T47D (cell line): ENCODE measurements at regions not wholly inside any gene's neighbourhood (a gene's known extent, or its start where the extent isn't known, plus 50 kb on each side); places are given as distances from the start of the nearest gene placed in this dataset.
A peak's percentile ranks its signal among the peaks of the same experiment; 100 is the strongest.
"Not testable (repeated sequence)": the region's sequence is repeated elsewhere in the genome, so short reads cannot be mapped to it uniquely, and the experiment has no call there.

Experiments used
- DNase-seq, 2 experiments: peaks; one replicate each; pipeline versions ENCODE4 v3.0.0 to v3.0.0-alpha.2; 2011 to 2012; ENCODE audit warnings: low read depth in 1 of 2, low spot score in 1 of 2
- JUND ChIP-seq: IDR thresholded peaks from 2 replicates; pipeline ENCODE4 v1.6.1; 2012; ENCODE audit warnings: low read depth
- in situ Hi-C: cut with HindIII; loops from 2 replicates; pipeline ENCODE4 v1.10.0; 2016; ENCODE audit warnings: low sequenced_read_pairs, low pct_unique_long_range_greater_than_20kb

GRCh38 chr5:152694231-152694630 lies 289.2 kb upstream of the NMUR2 start:
- no peak for DNase-seq
- TF ChIP-seq JUND: no peak
- in situ Hi-C loops: no loop called here

DNA sequence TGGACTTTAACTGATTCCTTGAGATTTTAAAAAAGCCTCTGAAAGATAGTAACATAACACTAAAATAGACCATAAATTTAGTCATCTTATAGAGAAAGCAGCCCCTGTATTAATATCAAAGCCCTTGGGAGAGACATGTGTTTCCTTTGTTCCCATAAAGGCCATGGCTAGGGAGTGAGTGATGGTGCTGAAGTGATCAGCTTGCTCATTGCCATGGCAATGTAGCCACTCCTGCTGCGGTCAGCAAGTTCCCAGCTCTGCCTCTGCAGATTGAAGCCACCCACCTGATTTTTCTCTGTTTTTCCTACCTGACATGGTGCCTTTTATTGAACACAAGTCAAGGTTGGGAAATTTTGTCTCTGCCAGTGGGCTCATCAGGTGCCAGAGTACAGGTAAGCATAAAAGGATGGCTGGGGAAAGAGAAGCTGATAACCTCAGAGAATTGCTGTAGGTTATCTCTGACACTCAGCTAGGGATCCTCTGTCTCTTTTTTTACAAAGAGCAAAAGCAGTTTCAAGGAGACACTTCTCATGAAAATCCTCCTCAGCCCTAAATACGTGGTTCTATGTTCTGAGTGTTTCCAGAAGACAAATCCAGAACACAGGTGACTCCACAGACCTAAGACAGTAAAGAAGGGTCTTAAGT lies 296.3 kb upstream of the NMUR2 start:
- TF ChIP-seq JUND: no peak
- in situ Hi-C loops: no loop called here
- no peak for DNase-seq

- DNase-seq: no peak
- in situ Hi-C loops: no loop called here
Observed at GRCh38 chr5:152704286-152704685, 299.2 kb upstream of the NMUR2 start.

GRCh38 chr5:152711801-152712388 lies 306.8 kb upstream of the NMUR2 start:
- no peak for TF ChIP-seq JUND
- in situ Hi-C loops: no loop called here
- DNase-seq: no peak

More at GRCh38 chr5:152704286-152704685, 299.2 kb upstream of the NMUR2 start:
- no peak for TF ChIP-seq JUND

GRCh38 chr5:152717393-152717792 lies 312.3 kb upstream of the NMUR2 start:
- in situ Hi-C loops: no loop called here
- TF ChIP-seq JUND: no peak
- no peak for DNase-seq

DNA sequence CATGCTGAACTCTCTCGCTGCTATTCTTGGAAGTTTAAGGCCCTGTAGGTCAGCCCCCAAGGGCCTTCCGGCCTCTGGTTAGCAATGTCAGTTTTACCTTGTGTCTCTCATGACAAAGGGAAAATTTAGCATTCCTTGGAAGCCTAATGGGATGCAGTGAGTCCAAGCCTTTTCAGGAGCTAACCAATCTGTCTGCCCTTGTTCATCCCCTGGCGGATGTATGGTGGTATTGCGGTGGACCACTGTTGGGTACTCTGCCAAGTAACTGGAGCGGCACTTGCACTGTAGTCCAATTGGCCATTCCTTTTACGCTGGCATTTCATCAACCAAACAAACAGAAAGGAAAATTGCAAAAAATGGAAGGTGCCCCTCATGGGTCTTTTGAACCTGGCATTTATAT lies 318.4 kb upstream of the NMUR2 start:
- DNase-seq: no peak
- in situ Hi-C loops: no loop called here
- TF ChIP-seq JUND: no peak

DNA sequence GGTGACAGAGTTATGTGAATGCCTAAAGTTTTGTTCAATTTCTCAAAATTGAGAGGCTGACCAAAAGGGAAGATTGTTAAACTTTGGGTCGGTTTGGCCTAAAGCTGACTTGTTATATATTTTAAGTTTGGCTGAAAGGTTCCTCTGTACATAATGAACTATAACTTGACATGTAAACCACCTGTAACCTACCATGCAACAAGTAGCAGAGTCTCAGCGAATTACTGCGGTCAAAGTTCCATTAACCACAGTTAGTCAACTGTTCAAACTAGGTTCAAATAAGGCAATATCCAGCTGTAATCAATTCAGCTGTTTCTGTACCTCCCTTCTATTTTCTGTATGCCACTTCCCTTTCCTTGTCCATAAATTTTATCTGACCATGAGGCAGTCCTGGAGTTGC lies 325.1 kb upstream of the NMUR2 start:
- no peak for DNase-seq
- TF ChIP-seq JUND: no peak
- in situ Hi-C loops: no loop called here

- in situ Hi-C loops: no loop called here
- no peak for DNase-seq
- TF ChIP-seq JUND: no peak
Observed at GRCh38 chr5:152736906-152737305, 331.8 kb upstream of the NMUR2 start.

GRCh38 chr5:152739916-152740315 lies 334.8 kb upstream of the NMUR2 start:
- in situ Hi-C loops: no loop called here
- TF ChIP-seq JUND: no peak
- DNase-seq: no peak

DNA sequence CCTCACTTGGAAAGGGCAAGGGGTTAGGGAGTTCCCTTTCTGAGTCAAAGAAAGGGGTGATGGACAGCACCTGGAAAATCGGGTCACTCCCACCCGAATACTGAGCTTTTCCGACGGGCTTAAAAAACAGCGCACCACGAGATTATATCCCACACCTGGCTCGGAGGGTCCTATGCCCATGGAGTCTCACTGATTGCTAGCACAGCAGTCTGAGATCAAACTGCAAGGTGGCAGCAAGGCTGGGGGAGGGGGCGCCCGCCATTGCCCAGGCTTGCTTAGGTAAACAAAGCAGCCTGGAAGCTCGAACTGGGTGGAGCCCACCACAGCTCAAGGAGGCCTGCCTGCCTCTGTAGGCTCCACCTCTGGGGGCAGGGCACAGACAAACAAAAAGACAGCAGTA lies 336.0 kb upstream of the NMUR2 start:
- in situ Hi-C loops: not testable (repeated sequence)

DNA sequence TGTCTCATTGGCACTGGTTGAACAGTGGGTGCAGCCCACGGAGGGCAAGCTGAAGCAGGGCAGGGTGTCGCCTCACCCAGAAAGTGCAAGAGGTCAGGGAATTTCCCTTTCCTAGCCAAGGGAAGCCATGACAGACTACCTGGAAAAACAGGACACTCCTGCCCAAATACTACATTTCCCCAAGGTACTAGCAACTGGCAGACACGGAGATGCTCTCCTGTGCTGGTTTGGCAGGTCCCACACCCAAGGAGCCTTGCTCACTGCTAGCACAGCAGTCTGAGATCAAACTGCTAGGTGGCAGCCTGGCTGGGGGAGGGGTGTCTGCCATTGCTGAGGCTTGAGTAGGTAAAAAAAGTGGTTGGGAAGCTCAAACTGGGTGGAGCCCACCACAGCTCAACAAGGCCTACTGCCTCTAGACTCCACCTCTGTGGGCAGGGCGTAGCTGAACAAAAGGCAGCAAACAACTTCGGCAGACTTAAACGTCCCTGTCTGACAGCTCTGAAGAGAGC lies 382.7 kb upstream of the NMUR2 start:
- in situ Hi-C loops, DNase-seq: not testable (repeated sequence)

More for the DNA sequence above, 336.0 kb upstream of the NMUR2 start:
- not testable (repeated sequence) for DNase-seq

DNA sequence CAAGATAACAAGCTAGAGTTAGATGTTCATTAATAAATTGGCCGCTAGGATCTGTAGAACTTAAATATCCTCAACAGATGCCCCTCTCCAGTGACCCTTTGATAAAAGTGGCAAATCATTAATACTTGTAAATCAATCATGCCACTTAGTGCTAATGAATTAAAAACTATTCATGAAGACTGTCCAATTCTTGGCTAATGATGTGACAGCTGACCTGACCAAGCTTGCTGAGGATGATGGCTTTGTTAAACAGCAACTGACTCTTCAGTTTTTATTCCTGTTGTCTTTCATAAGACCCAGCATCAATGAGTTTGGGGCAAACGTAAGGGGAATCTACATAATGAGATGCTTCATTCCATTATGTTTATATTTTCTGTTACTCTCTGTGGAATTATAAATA lies 396.8 kb upstream of the NMUR2 start:
- no peak for DNase-seq
- TF ChIP-seq JUND: no peak
- in situ Hi-C loops: no loop called here

DNA sequence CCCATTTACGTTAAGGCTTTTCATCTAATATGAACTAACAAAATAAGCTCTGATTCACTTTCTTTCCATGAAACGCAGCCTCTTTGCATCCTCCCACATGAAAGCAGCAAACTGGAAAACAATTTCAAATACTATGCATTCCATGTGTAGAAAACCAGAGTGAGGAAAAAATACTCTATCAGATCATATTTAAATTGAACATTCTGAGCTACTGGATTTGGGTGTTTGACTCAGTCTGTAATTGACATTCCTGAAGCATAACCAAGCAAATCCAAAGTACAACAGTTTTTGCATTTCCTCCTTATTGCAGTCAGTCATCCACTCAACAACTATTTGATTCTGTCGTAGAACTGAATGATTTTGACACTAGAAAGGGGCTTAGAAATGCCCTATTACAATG lies 399.1 kb upstream of the NMUR2 start:
- TF ChIP-seq JUND: no peak
- in situ Hi-C loops: no loop called here

DNA sequence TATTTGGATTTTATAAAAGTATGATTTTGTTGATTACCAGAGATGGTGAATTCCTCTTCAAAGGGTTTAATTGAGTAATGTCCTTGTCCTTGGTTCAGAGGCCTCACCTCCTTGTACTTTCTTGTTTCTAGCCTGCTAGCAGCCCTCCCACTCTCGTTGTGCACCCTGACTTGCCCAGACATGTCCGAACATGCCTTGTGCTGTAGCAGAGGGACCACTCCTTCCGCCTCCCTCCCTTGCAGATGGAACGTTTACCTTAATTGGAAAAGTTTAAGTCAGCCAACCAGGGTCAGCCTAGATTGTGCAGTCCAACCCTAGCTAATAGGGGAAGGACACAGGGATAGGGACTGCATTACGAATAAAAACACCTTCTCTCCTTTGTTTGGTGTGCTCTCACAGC lies 406.9 kb upstream of the NMUR2 start:
- DNase-seq: peak in 1 of 2 experiments; percentile 51
- in situ Hi-C loops: no loop called here
- no peak for TF ChIP-seq JUND

More for the DNA sequence above, 399.1 kb upstream of the NMUR2 start:
- no peak for DNase-seq
